Rectal smooth muscle tissue (tissue), 1 donor: ENCODE measurements at regions not wholly inside any gene's neighbourhood (a gene's known extent, or its start where the extent isn't known, plus 50 kb on each side); places are given as distances from the start of the nearest gene placed in this dataset.

Experiments used
- H3K27ac ChIP-seq: one replicate; pipeline ENCODE4 v1.7.0; 2013; ENCODE audit warnings: low read depth, low read length, inconsistent platforms
- H3K27me3 ChIP-seq: one replicate; pipeline ENCODE4 v1.7.0; 2013; ENCODE audit warnings: low read length; ENCODE audit not compliant: control insufficient read depth, insufficient read depth
- H3K36me3 ChIP-seq: one replicate; pipeline ENCODE4 v1.7.0; 2013; ENCODE audit warnings: low read length; ENCODE audit not compliant: control insufficient read depth, insufficient read depth
- H3K4me1 ChIP-seq: one replicate; pipeline ENCODE4 v1.7.0; 2013; ENCODE audit warnings: low read length; ENCODE audit not compliant: control insufficient read depth, insufficient read depth
- H3K4me3 ChIP-seq: one replicate; pipeline ENCODE4 v1.7.0; 2013; ENCODE audit warnings: low read length
- H3K9ac ChIP-seq: one replicate; pipeline ENCODE4 v1.7.0; 2013; ENCODE audit warnings: low read length

DNA sequence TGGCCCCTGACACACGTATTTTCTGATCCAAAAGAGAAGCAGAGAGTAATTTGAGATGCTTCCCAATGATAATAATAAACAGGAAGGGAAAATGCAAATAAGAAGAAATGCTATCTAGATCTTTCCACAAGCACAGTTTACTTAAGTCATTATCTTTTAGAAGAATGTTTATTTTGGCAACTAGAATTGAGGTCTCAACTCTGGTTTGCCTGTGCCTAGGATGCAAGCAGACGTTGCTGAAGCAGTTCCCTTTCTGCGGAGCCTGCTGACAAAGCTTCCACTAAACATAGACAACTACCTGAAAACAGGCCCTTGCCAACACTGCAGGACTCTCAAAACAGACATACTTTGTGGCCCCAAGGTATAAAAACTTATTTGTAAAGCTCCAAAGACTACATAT, 315.8 kb upstream of the POM121L12 start:
- Histone ChIP-seq H3K36me3 (no peaks in the 10 kb centered on the region), H3K4me3 (no peak overlapping the region), H3K27ac (no peak overlapping the region), H3K4me1 (no peaks in the 10 kb centered on the region), H3K27me3 (no peaks in the 10 kb centered on the region), H3K9ac (no peak overlapping the region)

DNA sequence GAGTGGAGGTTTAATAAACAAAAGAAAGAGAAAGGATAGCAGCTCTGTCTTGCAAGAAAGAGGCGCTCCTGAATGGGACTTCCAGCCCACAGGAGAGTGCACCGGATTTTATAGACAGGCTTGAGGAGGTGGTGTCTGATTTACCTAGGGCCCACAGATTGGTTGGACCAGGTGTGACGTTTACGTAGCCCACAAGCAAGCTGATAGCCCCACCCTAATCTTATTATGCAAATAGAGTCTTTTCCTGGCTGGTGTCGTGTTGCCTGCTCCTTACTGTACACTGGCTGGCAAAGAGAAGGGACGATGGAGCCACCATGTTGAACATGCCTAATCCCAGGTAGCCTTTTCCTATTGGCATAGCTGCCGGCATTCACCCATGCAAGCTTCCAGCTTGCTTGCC, 319.7 kb upstream of the POM121L12 start:
- H3K27ac ChIP-seq = no peak overlapping the region
- no peaks in the 10 kb centered on the region for H3K27me3 ChIP-seq
- H3K4me1 ChIP-seq = no peaks in the 10 kb centered on the region
- no peak overlapping the region for H3K4me3 ChIP-seq
- H3K36me3 ChIP-seq = no peaks in the 10 kb centered on the region
- H3K9ac ChIP-seq = no peak overlapping the region

DNA sequence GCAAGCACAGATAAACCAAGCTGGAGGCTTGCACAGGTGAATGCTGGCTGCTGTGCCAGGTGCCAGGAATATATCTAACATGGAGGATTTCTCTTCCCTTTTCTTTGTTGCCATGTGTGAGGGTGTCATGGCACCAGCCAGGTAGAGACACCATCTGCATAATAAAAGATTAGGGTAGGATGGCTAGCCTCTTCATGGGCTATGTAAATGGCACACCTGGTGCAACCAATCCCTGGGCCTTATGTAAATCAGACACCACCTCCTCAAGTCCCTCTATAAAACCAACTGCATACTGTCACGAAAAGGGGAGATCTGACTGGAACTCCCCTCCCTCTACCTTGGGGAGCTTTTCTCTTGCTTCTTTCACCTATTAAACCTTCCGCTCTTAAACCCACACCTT, 322.5 kb upstream of the POM121L12 start:
- Histone ChIP-seq H3K27ac (no peak overlapping the region), H3K27me3 (no peaks in the 10 kb centered on the region), H3K36me3 (no peaks in the 10 kb centered on the region), H3K9ac (no peak overlapping the region), H3K4me3 (no peak overlapping the region), H3K4me1 (no peaks in the 10 kb centered on the region)

DNA sequence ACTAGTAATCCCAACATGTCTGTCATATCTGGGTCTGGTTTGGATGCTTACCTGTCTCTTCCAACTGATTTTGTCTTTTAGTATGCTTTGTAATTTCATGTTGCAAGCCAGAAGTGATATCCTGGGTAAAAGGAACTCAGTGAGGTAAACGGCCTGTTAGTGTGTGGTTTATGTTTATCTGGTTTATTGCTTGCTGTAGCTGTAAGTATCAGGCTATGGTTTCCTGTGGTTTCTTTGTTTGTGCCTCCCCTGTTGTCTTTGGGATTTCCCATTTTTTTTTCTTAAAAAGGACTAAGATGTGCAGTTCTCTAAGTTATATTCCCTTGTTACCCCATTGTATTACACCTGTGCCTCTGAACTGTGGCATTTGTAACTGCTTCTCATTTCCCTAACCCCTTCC, 323.5 kb upstream of the POM121L12 start:
- Histone ChIP-seq H3K27me3 (no peaks in the 10 kb centered on the region), H3K4me1 (no peaks in the 10 kb centered on the region), H3K4me3 (no peak overlapping the region), H3K9ac (no peak overlapping the region), H3K36me3 (no peaks in the 10 kb centered on the region), H3K27ac (no peak overlapping the region)

DNA sequence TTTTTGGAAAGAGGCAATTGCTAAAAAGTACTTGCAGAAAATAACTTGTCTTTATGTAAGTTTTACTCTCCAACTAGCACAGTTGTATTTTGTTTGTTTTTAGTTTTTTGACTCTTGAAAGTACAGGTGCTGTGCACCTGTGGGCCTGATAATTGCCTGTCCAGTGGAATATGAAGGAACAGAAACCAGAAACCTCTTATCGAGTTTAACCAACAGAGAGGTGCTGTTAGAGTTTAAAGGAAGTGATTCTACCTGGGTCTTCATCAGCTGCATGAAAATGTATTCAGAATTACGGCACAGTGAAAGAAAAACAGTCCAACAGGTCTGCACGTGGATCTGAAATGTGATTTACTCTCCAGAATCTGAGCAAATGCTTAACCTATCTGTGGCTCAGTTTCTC, 326.6 kb upstream of the POM121L12 start:
- Histone ChIP-seq H3K4me3 (no peak overlapping the region), H3K9ac (no peak overlapping the region)

DNA sequence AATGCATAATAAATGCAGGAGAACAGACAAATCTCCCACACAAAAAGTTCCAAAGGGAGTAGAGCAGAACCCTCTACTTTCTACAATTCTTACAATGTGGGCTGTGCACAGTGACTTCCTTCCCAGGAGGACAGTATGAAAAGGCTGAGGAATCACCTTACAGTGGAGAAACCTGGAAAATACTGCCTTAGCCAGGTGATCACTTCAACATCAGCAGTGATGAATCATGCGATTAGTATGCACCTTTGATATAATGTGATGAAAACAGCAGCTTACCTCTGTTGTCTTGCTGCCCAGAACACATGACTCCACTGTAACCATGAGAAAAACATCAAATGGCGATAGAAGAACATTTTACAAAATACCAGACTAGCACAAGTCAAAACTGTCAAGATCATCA, 329.7 kb upstream of the POM121L12 start:
- Histone ChIP-seq H3K4me3 (no peak overlapping the region), H3K4me1 (no peaks in the 10 kb centered on the region), H3K9ac (no peak overlapping the region), H3K27ac (no peak overlapping the region), H3K36me3 (no peaks in the 10 kb centered on the region), H3K27me3 (no peaks in the 10 kb centered on the region)

More for the DNA sequence above, 326.6 kb upstream of the POM121L12 start:
- Histone ChIP-seq H3K27ac (no peak overlapping the region), H3K36me3 (no peaks in the 10 kb centered on the region), H3K27me3 (no peaks in the 10 kb centered on the region), H3K4me1 (no peaks in the 10 kb centered on the region)

DNA sequence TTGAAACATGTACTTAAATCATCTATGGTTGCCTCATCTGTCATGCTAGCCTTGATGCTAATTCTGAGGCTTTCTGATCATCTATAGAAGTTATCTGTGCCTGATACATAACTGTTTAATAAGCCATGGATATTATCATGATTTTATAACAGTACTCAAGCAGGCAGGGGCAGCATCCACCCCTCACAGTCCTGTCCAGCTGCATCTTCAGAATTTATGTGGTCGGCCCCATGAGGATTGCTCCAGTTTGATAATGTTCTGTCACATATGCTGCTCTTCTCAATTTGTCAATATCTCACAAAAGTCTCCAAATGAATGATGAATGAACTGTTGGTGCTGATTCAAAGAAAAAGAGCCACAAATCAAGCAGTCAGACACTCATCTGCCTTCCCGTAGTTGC, 335.1 kb upstream of the POM121L12 start:
- no peak overlapping the region for H3K4me3 ChIP-seq
- no peaks in the 10 kb centered on the region for H3K36me3 ChIP-seq
- no peaks in the 10 kb centered on the region for H3K27me3 ChIP-seq
- no peak overlapping the region for H3K9ac ChIP-seq
- no peak overlapping the region for H3K27ac ChIP-seq
- no peaks in the 10 kb centered on the region for H3K4me1 ChIP-seq

DNA sequence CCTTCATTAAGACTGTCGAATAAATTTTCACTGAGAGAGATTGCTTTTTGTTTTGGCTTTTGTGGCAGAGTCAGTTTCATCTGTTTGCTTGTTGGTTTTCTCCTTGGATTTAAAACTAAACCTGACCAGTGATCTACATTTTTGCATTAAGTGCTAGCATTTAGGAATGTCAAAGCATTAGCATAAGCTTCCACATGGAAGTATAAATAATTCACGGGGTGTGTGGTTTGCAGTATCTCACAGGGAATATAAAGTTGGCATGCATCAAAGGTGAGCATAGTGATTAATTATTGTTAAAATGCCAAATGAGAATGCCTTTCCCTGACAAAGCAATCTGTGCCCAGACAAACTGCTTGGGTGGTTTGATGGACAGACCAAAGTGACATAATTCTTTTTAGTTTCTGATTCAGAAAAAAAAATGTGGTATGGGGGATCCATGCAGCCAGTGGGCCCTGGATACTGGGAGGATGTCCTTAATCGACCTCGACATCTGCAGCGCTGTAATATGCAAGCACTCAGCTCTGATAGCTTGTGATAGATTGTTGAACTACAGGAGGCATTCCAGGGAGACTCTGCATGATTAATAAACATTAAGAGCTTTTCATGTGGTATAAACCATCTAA, 339.3 kb upstream of the POM121L12 start:
- Histone ChIP-seq H3K36me3 (no peaks in the 10 kb centered on the region), H3K4me1 (no peaks in the 10 kb centered on the region), H3K27me3 (no peaks in the 10 kb centered on the region), H3K9ac (no peak overlapping the region), H3K4me3 (no peak overlapping the region), H3K27ac (no peak overlapping the region)

DNA sequence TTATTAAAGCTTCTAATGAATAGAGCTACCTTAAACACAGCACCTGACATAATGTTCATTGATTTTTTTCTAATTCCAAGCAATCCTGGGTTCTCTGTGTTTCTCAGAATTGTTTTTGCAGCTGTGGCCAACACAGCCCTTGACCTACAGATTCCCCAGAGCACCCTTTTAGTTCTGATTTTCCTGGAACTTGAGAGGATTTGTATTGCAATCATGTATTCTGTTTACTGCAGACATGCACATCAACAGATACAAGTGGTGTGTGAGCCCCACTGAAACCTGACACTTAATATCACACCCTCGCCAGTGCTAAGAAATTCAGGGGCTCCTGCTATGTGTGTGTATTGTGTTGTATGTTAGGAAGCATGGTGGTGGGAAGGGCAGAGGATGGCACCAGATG, 344.2 kb upstream of the POM121L12 start:
- H3K4me1 ChIP-seq = no peaks in the 10 kb centered on the region
- no peaks in the 10 kb centered on the region for H3K36me3 ChIP-seq
- no peak overlapping the region for H3K4me3 ChIP-seq
- H3K27me3 ChIP-seq = no peaks in the 10 kb centered on the region
- H3K27ac ChIP-seq = no peak overlapping the region
- no peak overlapping the region for H3K9ac ChIP-seq

DNA sequence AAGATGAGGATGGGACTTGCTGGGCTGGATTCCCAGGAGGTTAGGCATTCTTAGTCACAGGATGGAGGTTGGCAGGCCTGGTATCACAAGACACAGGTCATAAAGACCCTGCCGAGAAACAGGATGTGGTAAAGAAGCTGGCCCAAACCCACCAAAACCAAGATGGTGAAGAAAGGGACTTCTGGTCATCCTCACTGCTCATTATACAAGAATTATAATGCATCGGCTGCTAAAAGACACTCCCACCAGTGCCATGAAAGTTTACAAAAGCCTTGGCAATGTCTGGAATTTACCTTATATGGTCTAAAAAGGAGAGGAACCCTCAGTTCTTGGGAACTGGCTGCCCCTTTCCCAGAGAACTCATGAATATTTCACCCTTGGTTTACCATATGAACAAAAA, 345.5 kb upstream of the POM121L12 start:
- no peak overlapping the region for H3K27ac ChIP-seq

DNA sequence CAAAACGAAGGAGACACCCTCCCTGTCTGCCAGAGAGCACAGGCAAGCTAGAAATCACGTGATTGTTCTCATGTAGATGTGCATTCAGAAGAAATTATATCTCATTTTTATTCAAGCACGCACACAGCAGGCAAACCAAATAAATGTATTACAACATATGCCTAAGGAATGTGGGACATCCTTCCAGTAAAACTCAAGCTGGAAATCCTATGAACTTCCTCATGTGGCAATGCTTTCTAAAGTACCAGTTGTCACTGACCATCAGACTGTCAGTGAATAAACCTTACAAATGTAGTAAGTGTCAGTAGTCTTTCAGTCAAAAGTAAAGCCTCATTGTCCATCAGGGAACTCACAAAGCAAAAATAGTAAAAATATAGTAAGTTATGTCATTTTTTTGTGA, 350.1 kb upstream of the POM121L12 start:
- Histone ChIP-seq H3K36me3 (no peaks in the 10 kb centered on the region), H3K9ac (no peak overlapping the region), H3K27ac (no peak overlapping the region), H3K4me1 (no peaks in the 10 kb centered on the region), H3K27me3 (no peaks in the 10 kb centered on the region), H3K4me3 (no peak overlapping the region)

More for the DNA sequence above, 345.5 kb upstream of the POM121L12 start:
- no peak overlapping the region for H3K4me3 ChIP-seq
- no peak overlapping the region for H3K9ac ChIP-seq
- H3K27me3 ChIP-seq = no peaks in the 10 kb centered on the region
- no peaks in the 10 kb centered on the region for H3K4me1 ChIP-seq
- H3K36me3 ChIP-seq = no peaks in the 10 kb centered on the region

DNA sequence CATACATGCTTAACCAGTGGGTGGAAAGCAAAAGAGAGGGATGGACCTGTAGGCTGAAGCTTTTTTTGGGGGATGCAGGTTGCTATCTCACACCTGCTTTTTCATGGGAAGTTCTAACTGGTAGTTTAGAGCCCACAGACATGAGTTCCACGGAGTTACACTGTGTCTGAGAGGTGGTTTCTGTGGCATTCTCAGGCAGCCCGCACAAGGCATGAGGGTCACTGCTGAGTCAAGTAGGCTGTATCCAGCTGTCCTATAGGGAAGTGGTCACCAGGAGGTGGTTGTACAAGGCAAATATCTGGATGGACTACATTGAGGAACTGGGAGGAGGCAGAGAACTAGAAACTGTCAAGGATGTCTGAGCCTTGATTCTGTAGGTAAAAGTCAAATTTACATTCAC, 351.0 kb upstream of the POM121L12 start:
- no peaks in the 10 kb centered on the region for H3K27me3 ChIP-seq
- no peaks in the 10 kb centered on the region for H3K4me1 ChIP-seq
- no peak overlapping the region for H3K4me3 ChIP-seq
- no peak overlapping the region for H3K9ac ChIP-seq
- H3K36me3 ChIP-seq = no peaks in the 10 kb centered on the region
- H3K27ac ChIP-seq = no peak overlapping the region

DNA sequence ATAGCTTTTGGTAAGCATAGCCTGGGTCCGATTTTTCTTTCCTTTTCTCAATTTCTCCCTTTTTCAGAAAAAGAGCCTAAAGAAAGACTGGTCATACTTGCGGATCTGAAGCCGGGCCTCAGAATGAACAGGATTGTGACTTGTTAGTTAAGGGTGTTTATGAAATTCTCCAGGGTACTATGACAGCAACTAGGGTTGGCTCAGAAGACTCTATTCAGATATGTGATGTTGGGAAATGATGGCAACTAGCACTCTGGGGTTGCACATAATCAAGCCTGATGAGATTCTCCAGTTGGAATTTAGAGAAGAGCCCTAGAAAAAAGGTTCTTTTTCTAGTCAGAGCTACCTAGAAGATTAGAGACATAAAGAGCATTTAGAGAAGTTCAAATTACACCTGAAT, 352.4 kb upstream of the POM121L12 start:
- no peak overlapping the region for H3K27ac ChIP-seq
- H3K4me1 ChIP-seq = no peaks in the 10 kb centered on the region
- H3K9ac ChIP-seq = no peak overlapping the region
- H3K27me3 ChIP-seq = no peaks in the 10 kb centered on the region
- no peak overlapping the region for H3K4me3 ChIP-seq
- H3K36me3 ChIP-seq = no peaks in the 10 kb centered on the region
